Kidney (tissue), 10 donors: ENCODE measurements at regions not wholly inside any gene's neighbourhood (a gene's known extent, or its start where the extent isn't known, plus 50 kb on each side); places are given as distances from the start of the nearest gene placed in this dataset.
"Not testable (repeated sequence)": the region's sequence is repeated elsewhere in the genome, so short reads cannot be mapped to it uniquely, and the experiment has no call there.

ENCODE experiments used
- DNase-seq, 5 donors: peaks; one replicate each; pipeline ENCODE4 v3.0.0-alpha.2; 2013 to 2020
- FAIRE-seq: peaks from 2 replicates; lab custom pipeline; 2012; peaks lifted over from hg19 to GRCh38; lab: Jason Lieb, UNC
- H3K27ac ChIP-seq, 2 donors: one replicate each; pipeline ENCODE4 v1.7.0; 2013; ENCODE audit warnings: low read depth in 2 of 2, low read length in 2 of 2, inconsistent platforms in 1 of 2
- H3K27me3 ChIP-seq: one replicate; pipeline ENCODE4 v1.7.1; 2013; ENCODE audit warnings: low read length, inconsistent platforms; ENCODE audit not compliant: control insufficient read depth, insufficient read depth
- H3K36me3 ChIP-seq, 3 donors: one replicate each; pipeline versions ENCODE4 v1.7.0 to v1.7.1; 2013; ENCODE audit warnings: low read length in 3 of 3, control low read depth in 1 of 3, inconsistent platforms in 1 of 3; ENCODE audit not compliant: insufficient read depth in 3 of 3, control insufficient read depth in 2 of 3
- H3K4me1 ChIP-seq, 3 donors: one replicate each; pipeline versions ENCODE4 v1.7.0 to v1.7.1; 2013; ENCODE audit warnings: low read length in 3 of 3, inconsistent platforms in 1 of 3, low read depth in 1 of 3; ENCODE audit not compliant: control insufficient read depth in 2 of 3, insufficient read depth in 2 of 3
- H3K4me3 ChIP-seq, 3 donors: one replicate each; pipeline versions ENCODE4 v1.7.0 to v1.8.1; 2013; ENCODE audit warnings: low read length in 3 of 3, control low read depth in 1 of 3, inconsistent platforms in 1 of 3
- H3K9ac ChIP-seq, 3 donors: one replicate each; pipeline versions ENCODE4 v1.7.0 to v1.7.1; 2013; ENCODE audit warnings: low read length in 3 of 3, control low read depth in 1 of 3, inconsistent platforms in 1 of 3
- H3K9me3 ChIP-seq, 3 donors: one replicate each; pipeline versions ENCODE4 v1.7.0 to v1.7.1; 2013; ENCODE audit warnings: low read length in 3 of 3, control low read depth in 1 of 3, inconsistent platforms in 1 of 3; ENCODE audit not compliant: control insufficient read depth in 2 of 3, insufficient read depth in 1 of 3
- intact Hi-C: fragments of 100-400 bp; cut with DNase I; formaldehyde crosslinking; loops from one replicate; pipeline ENCODE4 v1.11.1; 2022
- donor health status: control.
- donor health status: control.
- donor health status: DM: yes; HTN: yes; CAD: no.
- donor health status: Normal renal cell carcinoma (clear cell type).

- H3K27ac ChIP-seq, H3K4me3 ChIP-seq, H3K36me3 ChIP-seq, H3K9ac ChIP-seq, H3K27me3 ChIP-seq, intact Hi-C loops, H3K9me3 ChIP-seq, FAIRE-seq, H3K4me1 ChIP-seq: not testable (repeated sequence)
- peak in 2 of 5 donors; percentile 12 to 51 for DNase-seq
These were observed 137.4 kb upstream of the PTPN20 start for GRCh38 chr10:46773897-46774236.

- H3K4me3 ChIP-seq, H3K4me1 ChIP-seq: not testable (repeated sequence)
- peak in 2 of 5 donors; percentile 35 to 39 for DNase-seq
These were observed 136.9 kb upstream of the PTPN20 start for GRCh38 chr10:46774366-46774765.

GRCh38 chr10:46774945-46775667, 136.1 kb upstream of the PTPN20 start:
- peak in 2 of 5 donors; percentile 18 to 33 for DNase-seq
- H3K9me3 ChIP-seq, H3K9ac ChIP-seq, H3K27me3 ChIP-seq, H3K27ac ChIP-seq, H3K36me3 ChIP-seq, H3K4me3 ChIP-seq, intact Hi-C loops, H3K4me1 ChIP-seq, FAIRE-seq: not testable (repeated sequence)

More at GRCh38 chr10:46774366-46774765, 136.9 kb upstream of the PTPN20 start:
- H3K9me3 ChIP-seq, H3K27ac ChIP-seq, H3K36me3 ChIP-seq, H3K27me3 ChIP-seq, FAIRE-seq, H3K9ac ChIP-seq, intact Hi-C loops: not testable (repeated sequence)

GRCh38 chr10:46775668-46776059, 135.6 kb upstream of the PTPN20 start:
- H3K27ac ChIP-seq, H3K9me3 ChIP-seq, H3K4me1 ChIP-seq, H3K4me3 ChIP-seq, intact Hi-C loops, H3K9ac ChIP-seq, H3K36me3 ChIP-seq, FAIRE-seq, H3K27me3 ChIP-seq: not testable (repeated sequence)
- DNase-seq, result peak in 2 of 5 donors; percentile 33 to 65

GRCh38 chr10:46779571-46779970, 131.7 kb upstream of the PTPN20 start:
- FAIRE-seq, intact Hi-C loops, H3K4me1 ChIP-seq, H3K9ac ChIP-seq, H3K36me3 ChIP-seq, H3K27ac ChIP-seq, H3K9me3 ChIP-seq, H3K27me3 ChIP-seq, H3K4me3 ChIP-seq: not testable (repeated sequence)
- peak; percentile 74 to 91 (median 82) for DNase-seq

- H3K27ac ChIP-seq, intact Hi-C loops, H3K9ac ChIP-seq, FAIRE-seq, H3K4me1 ChIP-seq, H3K4me3 ChIP-seq, DNase-seq, H3K36me3 ChIP-seq, H3K27me3 ChIP-seq, H3K9me3 ChIP-seq: not testable (repeated sequence)
These were observed 131.1 kb upstream of the PTPN20 start for GRCh38 chr10:46780164-46780563.

- H3K27ac ChIP-seq, H3K4me3 ChIP-seq, FAIRE-seq, H3K4me1 ChIP-seq, H3K27me3 ChIP-seq, H3K9ac ChIP-seq, H3K36me3 ChIP-seq, intact Hi-C loops, H3K9me3 ChIP-seq: not testable (repeated sequence)
- DNase-seq, result peak in 1 of 5 donors; percentile 3
These were observed 130.2 kb upstream of the PTPN20 start for GRCh38 chr10:46781001-46781400.

- FAIRE-seq, DNase-seq, intact Hi-C loops, H3K27ac ChIP-seq, H3K4me3 ChIP-seq, H3K27me3 ChIP-seq, H3K4me1 ChIP-seq, H3K9ac ChIP-seq, H3K9me3 ChIP-seq, H3K36me3 ChIP-seq: not testable (repeated sequence)
These were observed 129.0 kb upstream of the PTPN20 start for GRCh38 chr10:46782001-46782874.
